Stimulated activated CD4-positive, alpha-beta T cell treated with anti-CD3 and anti-CD28 coated beads, TNF-alpha, amount 100 ng/mL, for 1 hour (primary cell): ENCODE measurements at regions not wholly inside any gene's neighbourhood (a gene's known extent, or its start where the extent isn't known, plus 50 kb on each side); places are given as distances from the start of the nearest gene placed in this dataset.

Experiments used
- DNase-seq, 3 donors: peaks; one replicate each; pipeline ENCODE4 v3.0.0-alpha.2; 2020; ENCODE audit warnings: low read depth in 3 of 3, low spot score in 1 of 3

GRCh38 chr2:122156176-122156890 is 400.9 kb downstream of the TSN start:
- DNase-seq: no peak

- DNase-seq: no peak
Measured at GRCh38 chr2:122157158-122157557, 401.7 kb downstream of the TSN start.

- no peak for DNase-seq
Measured at GRCh38 chr2:122163617-122164016, 408.2 kb downstream of the TSN start.

GRCh38 chr2:122164964-122165363 is 409.5 kb downstream of the TSN start:
- no peak for DNase-seq

- DNase-seq: no peak
Measured at GRCh38 chr2:122166820-122167219, 411.4 kb downstream of the TSN start.

- no peak for DNase-seq
Measured at GRCh38 chr2:122167515-122167914, 412.1 kb downstream of the TSN start.

GRCh38 chr2:122168799-122169198 is 413.3 kb downstream of the TSN start:
- no peak for DNase-seq

GRCh38 chr2:122172812-122173211 is 417.4 kb downstream of the TSN start:
- no peak for DNase-seq

GRCh38 chr2:122174061-122174460 is 418.6 kb downstream of the TSN start:
- no peak for DNase-seq

- no peak for DNase-seq
Measured at GRCh38 chr2:122179492-122180165, 424.2 kb downstream of the TSN start.

GRCh38 chr2:122180972-122181371 is 425.5 kb downstream of the TSN start:
- no peak for DNase-seq

- no peak for DNase-seq
Measured at GRCh38 chr2:122182616-122183355, 427.3 kb downstream of the TSN start.

- no peak for DNase-seq
Measured at GRCh38 chr2:122183890-122184289, 428.4 kb downstream of the TSN start.

GRCh38 chr2:122186761-122187222 is 431.3 kb downstream of the TSN start:
- DNase-seq: no peak

GRCh38 chr2:122191331-122191730 is 435.9 kb downstream of the TSN start:
- no peak for DNase-seq

GRCh38 chr2:122193622-122194021 is 438.2 kb downstream of the TSN start:
- DNase-seq: no peak

GRCh38 chr2:122194546-122194945 is 439.1 kb downstream of the TSN start:
- no peak for DNase-seq

GRCh38 chr2:122203523-122203922 is 448.1 kb downstream of the TSN start:
- DNase-seq: no peak

GRCh38 chr2:122205641-122206040 is 450.2 kb downstream of the TSN start:
- DNase-seq: no peak

GRCh38 chr2:122206101-122206500 is 450.6 kb downstream of the TSN start:
- no peak for DNase-seq

- DNase-seq: no peak
Measured at GRCh38 chr2:122209377-122209776, 453.9 kb downstream of the TSN start.

- no peak for DNase-seq
Measured at GRCh38 chr2:122210065-122210464, 454.6 kb downstream of the TSN start.
